HG03045 (cell line): ENCODE measurements at regions not wholly inside any gene's neighbourhood (a gene's known extent, or its start where the extent isn't known, plus 50 kb on each side); places are given as distances from the start of the nearest gene placed in this dataset.

Experiments
- ATAC-seq: cut with Tn5 transposase; IDR thresholded peaks from one replicate; pipeline ENCODE4 v1.9.1; 2021; ENCODE audit warnings: mild to moderate bottlenecking, moderate library complexity; ENCODE audit not compliant: unreplicated experiment

GRCh38 chr18:67241299-67241698 is 275.2 kb downstream of the DSEL start:
- no peak for ATAC-seq

GRCh38 chr18:67239826-67240225 is 276.7 kb downstream of the DSEL start:
- no peak for ATAC-seq

- ATAC-seq = no peak
Measured at GRCh38 chr18:67232991-67233390, 283.5 kb downstream of the DSEL start.

DNA sequence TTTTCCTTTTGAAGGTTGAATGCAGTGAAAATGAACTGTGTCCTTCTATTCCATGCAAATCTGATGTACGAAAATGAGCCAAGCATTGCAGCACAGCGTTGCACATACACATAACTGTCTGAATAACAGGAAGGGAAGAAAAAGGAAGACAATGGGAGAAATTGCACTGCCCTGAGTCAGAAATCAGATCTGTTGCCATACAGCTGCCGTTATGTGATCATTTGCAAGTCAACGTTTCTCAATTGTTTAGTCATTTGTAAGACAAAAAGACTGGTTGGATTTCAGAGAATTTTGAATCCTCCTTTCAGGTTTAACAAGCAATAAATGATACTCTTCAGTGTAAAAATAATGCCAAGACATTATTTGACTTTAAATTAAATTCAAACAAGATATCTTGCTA is 284.1 kb downstream of the DSEL start:
- no peak for ATAC-seq

DNA sequence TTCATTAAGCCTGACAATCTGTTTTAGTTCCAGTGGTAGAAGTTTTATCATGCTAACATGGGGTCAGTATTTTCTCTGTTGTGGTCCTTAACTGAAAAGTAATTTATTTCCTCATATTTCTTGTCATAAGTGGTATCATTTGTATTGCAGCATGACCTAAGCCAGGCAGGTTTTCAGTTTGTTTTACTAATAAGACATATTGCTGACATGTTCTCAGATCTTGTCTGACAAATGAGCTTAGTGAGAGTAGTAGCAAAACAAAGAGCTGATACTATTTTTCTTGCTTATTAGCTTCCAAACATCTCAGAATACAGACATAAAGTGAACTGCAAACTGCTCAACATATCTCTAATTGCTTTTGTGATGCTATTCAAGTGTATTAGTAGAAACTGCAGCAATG is 293.6 kb downstream of the DSEL start:
- ATAC-seq = no peak

GRCh38 chr18:67219821-67220220 is 296.7 kb downstream of the DSEL start:
- ATAC-seq = no peak

GRCh38 chr18:67218556-67218955 is 298.0 kb downstream of the DSEL start:
- ATAC-seq = no peak

DNA sequence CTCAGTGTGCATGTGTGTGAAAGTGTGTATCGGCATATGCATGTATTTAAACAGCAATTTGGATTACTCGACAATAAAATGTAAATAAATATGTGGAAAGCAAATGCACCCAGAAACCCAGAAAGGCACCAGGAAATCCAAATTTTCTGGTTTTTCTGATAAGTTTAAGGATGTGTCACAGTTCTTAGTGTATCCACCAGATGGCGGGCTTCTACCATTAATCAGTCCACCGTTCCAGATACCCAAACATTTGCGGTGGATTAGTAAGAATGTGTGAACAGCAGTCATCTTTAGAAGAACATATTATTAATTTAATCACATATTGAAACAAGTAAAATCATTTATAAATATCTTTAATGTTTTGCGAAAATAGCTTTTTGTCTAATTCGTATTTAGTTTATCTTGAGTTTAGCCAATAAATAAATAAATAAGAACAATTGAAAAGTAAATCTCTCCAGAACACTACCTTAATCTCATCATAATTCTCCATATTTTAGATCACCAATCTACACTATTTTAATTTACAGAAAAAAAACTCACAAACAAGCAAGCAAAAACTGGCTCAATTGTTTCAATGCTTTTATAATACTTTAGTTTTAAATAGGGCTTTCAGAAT is 298.9 kb downstream of the DSEL start:
- peak; percentile 86 for ATAC-seq

GRCh38 chr18:67216846-67217245 is 299.7 kb downstream of the DSEL start:
- no peak for ATAC-seq

GRCh38 chr18:67215686-67216085 is 300.8 kb downstream of the DSEL start:
- ATAC-seq = no peak

- no peak for ATAC-seq
Measured at GRCh38 chr18:67211646-67212045, 304.9 kb downstream of the DSEL start.

- ATAC-seq = no peak
Measured at GRCh38 chr18:67200665-67201064, 315.9 kb downstream of the DSEL start.

- ATAC-seq = peak; percentile 96
Measured at GRCh38 chr18:67199993-67200617, 316.4 kb downstream of the DSEL start.

DNA sequence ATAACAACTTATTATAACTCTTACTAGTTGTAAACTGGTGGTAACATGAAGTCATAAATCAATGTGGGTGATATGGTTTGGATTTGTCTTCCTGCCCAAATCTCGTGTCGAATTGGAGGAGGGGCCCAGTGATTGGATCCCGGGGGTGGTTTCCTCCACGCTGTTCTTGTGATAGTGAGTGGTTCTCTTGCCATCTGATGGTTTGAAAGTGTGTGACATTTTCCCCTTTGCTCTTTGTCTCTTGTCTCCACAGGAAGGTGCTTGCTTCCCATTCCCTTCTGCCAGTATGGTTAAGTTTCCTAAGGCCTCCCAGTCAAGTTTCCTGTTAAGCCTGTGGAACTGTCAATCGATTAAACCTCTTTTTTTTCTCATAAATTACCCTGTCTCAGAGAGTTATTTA is 321.6 kb downstream of the DSEL start:
- no peak for ATAC-seq

- no peak for ATAC-seq
Measured at GRCh38 chr18:67192535-67192934, 324.0 kb downstream of the DSEL start.

GRCh38 chr18:67183398-67183797 is 333.1 kb downstream of the DSEL start:
- ATAC-seq = no peak

DNA sequence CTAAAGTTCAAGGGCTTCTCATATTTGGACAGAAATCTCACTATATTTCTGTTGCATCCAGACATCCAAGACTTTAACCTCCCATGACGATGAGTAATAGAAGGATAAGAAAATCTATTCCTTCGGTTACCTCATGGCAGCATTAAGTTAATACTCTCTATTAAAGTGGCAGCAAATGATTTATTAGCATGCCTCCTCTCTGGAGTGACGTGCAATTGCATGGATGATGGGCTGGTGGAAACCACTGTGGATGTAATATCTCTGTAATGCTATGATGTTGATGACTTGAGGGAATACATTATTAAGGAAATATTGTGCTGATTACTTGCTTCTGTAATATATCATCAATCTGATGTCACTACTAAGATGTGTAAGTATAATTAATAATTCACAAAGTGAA is 336.8 kb downstream of the DSEL start:
- ATAC-seq = no peak

GRCh38 chr18:67159662-67160061 is 356.9 kb downstream of the DSEL start:
- no peak for ATAC-seq

GRCh38 chr18:67154979-67155378 is 361.5 kb downstream of the DSEL start:
- ATAC-seq = no peak

GRCh38 chr18:67151366-67151765 is 365.2 kb downstream of the DSEL start:
- ATAC-seq = no peak

GRCh38 chr18:67145586-67146292 is 370.8 kb downstream of the DSEL start:
- no peak for ATAC-seq

GRCh38 chr18:67144329-67144728 is 372.2 kb downstream of the DSEL start:
- no peak for ATAC-seq
